Cardiac muscle cell (in vitro differentiated cells and primary cell): ENCODE measurements at regions not wholly inside any gene's neighbourhood (a gene's known extent, or its start where the extent isn't known, plus 50 kb on each side); places are given as distances from the start of the nearest gene placed in this dataset.

Experiments used
- DNase-seq, 2 donors: peaks; one replicate each; pipeline versions ENCODE4 v3.0.0 to v3.0.0-alpha.2; 2010 to 2017; ENCODE audit warnings: low read depth in 1 of 2, low spot score in 1 of 2
- H3K27ac ChIP-seq: fragments of 200-600 bp; sonication (generic); 2 replicates; pipeline ENCODE4 v1.5.1; 2016
- H3K27me3 ChIP-seq: fragments of 200-600 bp; sonication (generic); 2 replicates; pipeline ENCODE4 v1.6.0; 2016; ENCODE audit warnings: control low read depth
- H3K36me3 ChIP-seq: fragments of 200-600 bp; sonication (generic); 2 replicates; pipeline ENCODE4 v1.5.1; 2016; ENCODE audit warnings: control low read depth
- H3K4me1 ChIP-seq: fragments of 200-600 bp; sonication (generic); 2 replicates; pipeline ENCODE4 v1.8.1; 2017; ENCODE audit warnings: low read depth, mild to moderate bottlenecking, mixed run types
- H3K4me3 ChIP-seq: fragments of 200-600 bp; sonication (generic); 2 replicates; pipeline ENCODE4 v1.5.1; 2016; ENCODE audit warnings: mild to moderate bottlenecking
- H3K9me3 ChIP-seq: fragments of 200-600 bp; sonication (generic); 2 replicates; pipeline ENCODE4 v1.5.1; 2017; ENCODE audit warnings: low read depth, mild to moderate bottlenecking, control low read depth
- CTCF ChIP-seq: IDR thresholded peaks from 2 replicates; pipeline ENCODE4 v1.5.1; 2012; ENCODE audit warnings: low read depth, mild to moderate bottlenecking, low read length

DNA sequence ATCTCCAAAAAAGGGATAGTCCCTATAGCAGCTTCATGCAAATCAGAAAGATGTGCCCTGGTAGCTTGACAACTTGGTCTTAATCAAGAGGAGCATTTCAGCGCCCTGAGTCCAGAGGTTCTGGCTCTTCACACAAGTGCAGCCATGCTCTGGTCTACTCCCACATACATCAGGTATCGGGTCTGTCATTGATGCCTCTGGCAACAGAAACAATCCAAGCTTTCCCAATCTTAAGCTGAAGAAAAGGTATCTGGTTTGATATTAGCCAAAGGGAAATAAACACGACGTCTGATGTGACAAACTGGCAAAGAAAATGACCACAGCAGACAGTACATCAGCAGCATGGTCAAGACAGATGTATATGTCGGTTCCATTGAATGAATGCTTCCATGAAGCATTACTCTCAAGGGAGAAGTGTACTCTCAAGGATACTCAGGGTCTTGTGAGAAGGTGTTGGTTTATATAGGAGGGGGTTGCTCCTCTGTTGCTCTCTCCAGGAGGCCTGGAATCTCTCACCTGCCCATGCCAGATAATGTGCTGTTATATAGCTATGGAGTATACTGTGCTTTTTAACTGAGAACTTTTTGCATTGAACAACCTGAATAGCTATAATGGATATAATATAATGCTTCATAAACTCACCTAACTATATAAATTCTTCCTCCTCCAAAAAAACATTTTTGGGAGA lies 879.6 kb upstream of the PCDH10 start:
- DNase-seq, result no peak
- Histone ChIP-seq H3K36me3 (no peaks in the 10 kb centered on the region), H3K27ac (no peak overlapping the region), H3K9me3 (no peaks in the 10 kb centered on the region), H3K4me3 (no peak overlapping the region), H3K27me3 (no peaks in the 10 kb centered on the region), H3K4me1 (no peaks in the 10 kb centered on the region)
- no peak for TF ChIP-seq CTCF

- Histone ChIP-seq H3K4me3 (no peak overlapping the region), H3K27ac (no peak overlapping the region), H3K4me1 (no peaks in the 10 kb centered on the region), H3K9me3 (no peaks in the 10 kb centered on the region), H3K27me3 (no peaks in the 10 kb centered on the region), H3K36me3 (no peaks in the 10 kb centered on the region)
- no peak for DNase-seq
- TF ChIP-seq CTCF, result no peak
Observed at GRCh38 chr4:132275583-132276121, 873.4 kb upstream of the PCDH10 start.

DNA sequence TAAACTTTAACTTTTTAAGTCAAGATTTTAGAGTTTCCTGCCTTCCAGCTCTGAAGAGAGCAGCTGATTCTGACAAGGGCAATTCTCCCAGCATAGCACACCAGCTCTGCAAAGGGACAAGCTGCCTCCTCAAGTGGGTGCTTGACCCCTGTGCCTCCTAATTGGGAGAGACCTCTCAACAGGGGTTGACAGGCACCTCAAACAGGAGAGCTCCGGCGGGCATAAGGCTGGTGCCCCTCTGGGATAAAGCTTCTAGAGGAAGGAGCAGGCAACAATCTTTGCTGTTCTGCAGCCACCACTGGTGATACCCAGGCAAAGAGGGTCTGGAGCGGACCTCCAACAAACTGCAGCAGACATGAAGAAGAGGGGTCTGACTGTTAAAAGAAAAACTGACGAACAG lies 872.9 kb upstream of the PCDH10 start:
- no peak for TF ChIP-seq CTCF
- no peaks in the 10 kb centered on the region for H3K36me3 ChIP-seq
- H3K4me3 ChIP-seq, result no peak overlapping the region
- H3K27me3 ChIP-seq, result no peaks in the 10 kb centered on the region
- H3K9me3 ChIP-seq, result no peaks in the 10 kb centered on the region
- no peaks in the 10 kb centered on the region for H3K4me1 ChIP-seq
- H3K27ac ChIP-seq, result no peak overlapping the region
- peak in 1 of 2 donors; percentile 72 for DNase-seq

DNA sequence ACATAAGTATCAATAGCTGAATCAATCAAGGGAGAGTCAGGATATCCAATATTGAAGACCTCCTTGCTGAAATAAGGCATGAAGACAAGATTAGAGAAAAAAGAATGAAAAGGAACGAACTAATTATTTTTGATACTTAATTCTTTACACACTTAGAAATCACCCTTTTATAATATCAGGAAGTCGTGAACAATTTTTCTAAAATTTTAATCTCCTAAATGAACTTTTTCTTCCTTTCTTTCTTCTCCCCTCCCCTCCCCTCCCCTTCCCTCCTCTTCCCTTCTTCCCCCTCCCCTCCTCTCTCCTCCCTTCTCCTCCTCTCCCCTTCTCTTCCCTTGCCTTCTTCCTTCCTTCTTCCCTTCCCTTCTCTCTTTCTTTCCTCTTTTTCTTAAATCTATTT lies 872.1 kb upstream of the PCDH10 start:
- H3K27me3 ChIP-seq, result no peaks in the 10 kb centered on the region
- H3K4me3 ChIP-seq, result no peak overlapping the region
- TF ChIP-seq CTCF, result no peak
- H3K9me3 ChIP-seq, result no peaks in the 10 kb centered on the region
- DNase-seq, result no peak
- H3K4me1 ChIP-seq, result no peaks in the 10 kb centered on the region
- H3K36me3 ChIP-seq, result no peaks in the 10 kb centered on the region
- no peak overlapping the region for H3K27ac ChIP-seq

DNA sequence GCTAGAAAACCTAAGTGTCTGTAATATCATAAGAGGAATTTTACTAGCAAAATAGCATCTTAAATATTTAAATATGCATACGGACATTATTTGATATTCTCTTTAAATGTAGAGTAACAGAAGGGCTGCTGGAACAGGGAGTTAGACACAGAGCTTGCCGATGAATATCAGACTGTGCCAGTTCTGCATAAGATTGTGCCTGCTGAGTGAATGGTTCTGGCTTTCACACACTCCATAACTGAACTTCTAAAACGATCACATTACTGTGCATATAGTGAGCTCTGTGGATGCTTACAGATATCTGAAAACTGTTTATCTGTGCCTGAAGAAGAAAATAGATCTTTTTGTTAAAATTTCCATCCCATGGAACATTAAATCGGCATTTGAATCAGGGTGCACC lies 867.4 kb upstream of the PCDH10 start:
- Histone ChIP-seq H3K4me3 (no peak overlapping the region), H3K27me3 (no peaks in the 10 kb centered on the region), H3K4me1 (no peaks in the 10 kb centered on the region), H3K36me3 (no peaks in the 10 kb centered on the region), H3K9me3 (no peaks in the 10 kb centered on the region), H3K27ac (no peak overlapping the region)
- no peak for DNase-seq
- TF ChIP-seq CTCF, result no peak
